ENCODE measurements at regions not wholly inside any gene's neighbourhood (a gene's known extent, or its start where the extent isn't known, plus 50 kb on each side); places are given as distances from the start of the nearest gene placed in this dataset.

DNA sequence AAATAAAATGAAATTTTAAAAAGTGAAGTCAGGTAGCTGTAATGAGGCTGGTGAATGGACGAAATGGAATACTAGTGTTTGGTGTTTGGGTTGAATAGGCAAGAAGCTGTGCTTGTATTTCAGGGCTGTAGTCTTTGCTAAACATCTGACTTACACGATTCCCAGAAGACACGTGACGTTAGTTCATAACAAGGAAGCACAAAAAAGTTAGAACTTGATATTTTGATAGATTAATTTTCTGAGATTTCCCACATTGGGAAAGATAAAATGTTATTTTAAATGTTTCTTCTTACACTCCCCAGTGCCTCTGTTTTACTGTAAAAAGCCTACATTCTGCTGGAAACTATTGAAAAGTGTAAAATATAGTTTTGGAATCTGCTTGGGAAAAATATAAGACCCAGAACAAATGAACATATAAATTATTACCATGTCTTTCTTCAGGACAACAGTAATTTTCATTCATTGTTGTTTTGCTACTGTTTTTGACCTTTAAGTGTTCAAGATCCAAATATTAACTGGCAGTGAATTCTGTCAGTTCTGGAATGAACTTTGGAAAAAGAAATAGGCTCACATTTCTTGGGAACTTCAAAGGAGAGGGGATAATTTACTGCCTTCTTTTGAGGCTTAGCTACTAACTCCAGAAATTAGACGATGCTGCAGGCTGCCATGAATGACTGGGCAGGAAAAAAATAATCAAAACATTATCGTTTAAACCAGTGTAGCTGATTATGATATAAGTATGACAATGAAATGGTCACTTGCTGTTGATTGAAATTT lies 241.3 kb downstream of the SLITRK6 start:
- TF ChIP-seq SIN3A (IDR thresholded peaks at IDR 0.05; ENCODE audit: borderline replicate concordance, insufficient read depth, low read length) (no peak), FOXP2 (optimal IDR thresholded peaks at IDR 0.05; ENCODE audit: borderline replicate concordance, extremely low read depth, extremely low read length, insufficient read depth) (no peak), TAF1 (IDR thresholded peaks at IDR 0.05; ENCODE audit: borderline replicate concordance, insufficient read depth, low read length) (no peak), POLR2AphosphoS5 (IDR thresholded peaks at IDR 0.05; ENCODE audit: low read depth, low read length) (no peak)
- TF ChIP-seq, protein P1, sequence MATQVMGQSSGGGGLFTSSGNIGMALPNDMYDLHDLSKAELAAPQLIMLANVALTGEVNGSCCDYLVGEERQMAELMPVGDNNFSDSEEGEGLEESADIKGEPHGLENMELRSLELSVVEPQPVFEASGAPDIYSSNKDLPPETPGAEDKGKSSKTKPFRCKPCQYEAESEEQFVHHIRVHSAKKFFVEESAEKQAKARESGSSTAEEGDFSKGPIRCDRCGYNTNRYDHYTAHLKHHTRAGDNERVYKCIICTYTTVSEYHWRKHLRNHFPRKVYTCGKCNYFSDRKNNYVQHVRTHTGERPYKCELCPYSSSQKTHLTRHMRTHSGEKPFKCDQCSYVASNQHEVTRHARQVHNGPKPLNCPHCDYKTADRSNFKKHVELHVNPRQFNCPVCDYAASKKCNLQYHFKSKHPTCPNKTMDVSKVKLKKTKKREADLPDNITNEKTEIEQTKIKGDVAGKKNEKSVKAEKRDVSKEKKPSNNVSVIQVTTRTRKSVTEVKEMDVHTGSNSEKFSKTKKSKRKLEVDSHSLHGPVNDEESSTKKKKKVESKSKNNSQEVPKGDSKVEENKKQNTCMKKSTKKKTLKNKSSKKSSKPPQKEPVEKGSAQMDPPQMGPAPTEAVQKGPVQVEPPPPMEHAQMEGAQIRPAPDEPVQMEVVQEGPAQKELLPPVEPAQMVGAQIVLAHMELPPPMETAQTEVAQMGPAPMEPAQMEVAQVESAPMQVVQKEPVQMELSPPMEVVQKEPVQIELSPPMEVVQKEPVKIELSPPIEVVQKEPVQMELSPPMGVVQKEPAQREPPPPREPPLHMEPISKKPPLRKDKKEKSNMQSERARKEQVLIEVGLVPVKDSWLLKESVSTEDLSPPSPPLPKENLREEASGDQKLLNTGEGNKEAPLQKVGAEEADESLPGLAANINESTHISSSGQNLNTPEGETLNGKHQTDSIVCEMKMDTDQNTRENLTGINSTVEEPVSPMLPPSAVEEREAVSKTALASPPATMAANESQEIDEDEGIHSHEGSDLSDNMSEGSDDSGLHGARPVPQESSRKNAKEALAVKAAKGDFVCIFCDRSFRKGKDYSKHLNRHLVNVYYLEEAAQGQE (IDR thresholded peaks at IDR 0.05; ENCODE audit: insufficient read depth in 1 of 2, low read depth in 2 of 2, low read length in 2 of 2) = no peak

DNA sequence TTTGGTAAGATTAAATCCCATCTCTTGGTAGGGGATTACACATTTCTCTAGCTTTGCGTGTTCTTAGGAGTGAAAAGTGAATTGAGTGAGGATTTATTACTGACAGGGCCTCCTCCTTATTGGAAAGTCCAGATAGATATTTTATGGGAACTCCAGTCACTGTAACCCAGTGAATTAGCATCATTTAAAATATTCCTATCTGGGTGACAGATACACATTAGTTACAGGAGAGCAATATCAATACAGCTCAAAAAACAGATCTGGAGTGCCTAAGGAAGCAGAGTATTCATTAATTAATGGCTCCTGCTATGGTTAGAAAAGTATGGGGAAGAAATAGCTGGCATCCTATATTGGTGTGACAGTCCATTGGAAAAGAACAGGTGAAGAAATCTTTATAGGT lies 248.2 kb downstream of the SLITRK6 start:
- no peak for TF ChIP-seq POLR2AphosphoS5 (IDR thresholded peaks at IDR 0.05; ENCODE audit: low read depth, low read length)
- TF ChIP-seq FOXP2 (optimal IDR thresholded peaks at IDR 0.05; ENCODE audit: borderline replicate concordance, extremely low read depth, extremely low read length, insufficient read depth) = no peak
- TF ChIP-seq, protein P1 (IDR thresholded peaks at IDR 0.05; ENCODE audit: insufficient read depth in 1 of 2, low read depth in 2 of 2, low read length in 2 of 2) = no peak
- no peak for TF ChIP-seq SIN3A (IDR thresholded peaks at IDR 0.05; ENCODE audit: borderline replicate concordance, insufficient read depth, low read length)
- no peak for TF ChIP-seq TAF1 (IDR thresholded peaks at IDR 0.05; ENCODE audit: borderline replicate concordance, insufficient read depth, low read length)

DNA sequence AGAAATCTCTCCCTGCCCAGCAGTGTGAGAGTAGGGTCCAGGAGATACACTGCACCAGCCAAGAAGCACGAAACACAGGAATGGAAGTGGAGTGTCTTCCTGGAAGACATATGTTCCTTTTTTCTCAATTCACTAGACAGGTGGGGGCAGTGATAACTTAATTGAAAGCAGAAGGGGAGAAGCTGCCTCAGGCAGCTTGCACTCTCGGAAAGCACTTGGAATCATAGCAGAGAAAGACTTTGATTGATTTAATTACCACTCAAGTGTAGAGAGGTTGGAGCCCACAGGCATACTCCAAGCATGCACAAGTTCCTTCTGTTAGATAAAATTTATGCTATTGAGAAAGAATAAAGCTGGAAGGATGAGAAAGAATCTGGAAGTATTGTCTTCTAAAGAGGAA lies 249.4 kb downstream of the SLITRK6 start:
- TF ChIP-seq POLR2AphosphoS5 (IDR thresholded peaks at IDR 0.05; ENCODE audit: low read depth, low read length) = no peak
- no peak for TF ChIP-seq TAF1 (IDR thresholded peaks at IDR 0.05; ENCODE audit: borderline replicate concordance, insufficient read depth, low read length)
- TF ChIP-seq, protein P1 (IDR thresholded peaks at IDR 0.05; ENCODE audit: insufficient read depth in 1 of 2, low read depth in 2 of 2, low read length in 2 of 2) = no peak
- no peak for TF ChIP-seq SIN3A (IDR thresholded peaks at IDR 0.05; ENCODE audit: borderline replicate concordance, insufficient read depth, low read length)
- TF ChIP-seq FOXP2 (optimal IDR thresholded peaks at IDR 0.05; ENCODE audit: borderline replicate concordance, extremely low read depth, extremely low read length, insufficient read depth) = no peak

DNA sequence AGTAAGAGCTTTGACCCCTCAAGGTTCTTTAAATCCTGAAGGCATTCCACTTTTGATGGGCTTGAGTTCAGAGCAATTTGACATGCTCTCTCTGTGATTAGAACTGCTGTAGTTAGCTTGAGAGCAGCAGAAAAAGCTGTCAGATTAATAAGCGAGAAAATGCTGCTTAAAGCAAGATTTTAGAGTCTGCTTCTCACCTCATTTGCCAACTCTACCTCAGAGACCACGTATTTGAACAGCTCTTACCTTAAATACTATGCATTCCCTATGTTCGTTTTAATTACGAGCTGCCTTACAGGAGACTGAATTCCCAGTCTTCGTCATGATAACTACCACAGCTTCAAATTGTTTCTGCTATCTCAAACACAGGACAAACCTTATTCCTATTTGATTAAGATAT lies 253.4 kb downstream of the SLITRK6 start:
- TF ChIP-seq SIN3A (IDR thresholded peaks at IDR 0.05; ENCODE audit: borderline replicate concordance, insufficient read depth, low read length) = no peak
- no peak for TF ChIP-seq FOXP2 (optimal IDR thresholded peaks at IDR 0.05; ENCODE audit: borderline replicate concordance, extremely low read depth, extremely low read length, insufficient read depth)

DNA sequence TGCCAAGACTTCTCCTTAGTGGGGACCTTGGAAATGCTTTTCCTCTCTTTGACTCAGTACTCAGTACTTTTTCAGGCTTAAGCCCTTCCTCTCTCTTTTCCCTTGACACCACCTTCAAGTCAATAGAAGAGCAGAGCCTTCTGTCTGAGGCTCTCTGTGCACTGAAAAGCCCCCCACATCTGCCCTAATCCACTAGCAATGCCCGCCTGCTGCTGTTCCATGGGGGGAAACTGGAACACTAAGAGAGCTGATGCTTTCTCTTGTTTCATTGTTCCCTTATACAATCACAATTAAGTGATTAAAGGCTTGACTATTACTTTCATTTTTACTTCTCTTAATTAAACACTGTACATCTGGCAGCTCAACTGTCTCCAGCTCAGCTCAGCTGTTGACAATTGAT lies 254.5 kb downstream of the SLITRK6 start:
- TF ChIP-seq SIN3A (IDR thresholded peaks at IDR 0.05; ENCODE audit: borderline replicate concordance, insufficient read depth, low read length) (no peak), TAF1 (IDR thresholded peaks at IDR 0.05; ENCODE audit: borderline replicate concordance, insufficient read depth, low read length) (no peak), POLR2AphosphoS5 (IDR thresholded peaks at IDR 0.05; ENCODE audit: low read depth, low read length) (no peak), FOXP2 (optimal IDR thresholded peaks at IDR 0.05; ENCODE audit: borderline replicate concordance, extremely low read depth, extremely low read length, insufficient read depth) (no peak)
- TF ChIP-seq, protein P1 (IDR thresholded peaks at IDR 0.05; ENCODE audit: insufficient read depth in 1 of 2, low read depth in 2 of 2, low read length in 2 of 2) = no peak
